SK-N-MC (cell line): ENCODE measurements at regions not wholly inside any gene's neighbourhood (a gene's known extent, or its start where the extent isn't known, plus 50 kb on each side); places are given as distances from the start of the nearest gene placed in this dataset.

Experiments used
- EZH2 ChIP-seq: fragments of 200-600 bp; sonication (generic); IDR thresholded peaks from one replicate; pipeline ENCODE4 v1.6.1; 2017; ENCODE audit warnings: antibody characterized with exemption
- FOXP2 ChIP-seq: optimal IDR thresholded peaks from 2 replicates; pipeline ENCODE3; 2011; ENCODE audit warnings: mild to moderate bottlenecking, moderate library complexity; ENCODE audit not compliant: insufficient read depth; ENCODE audit errors: extremely low read length, control extremely low read depth
- POLR2AphosphoS5 ChIP-seq: IDR thresholded peaks from 2 replicates; pipeline ENCODE4 v1.6.1; 2012; ENCODE audit warnings: mild to moderate bottlenecking, low read depth, low read length, borderline replicate concordance

DNA sequence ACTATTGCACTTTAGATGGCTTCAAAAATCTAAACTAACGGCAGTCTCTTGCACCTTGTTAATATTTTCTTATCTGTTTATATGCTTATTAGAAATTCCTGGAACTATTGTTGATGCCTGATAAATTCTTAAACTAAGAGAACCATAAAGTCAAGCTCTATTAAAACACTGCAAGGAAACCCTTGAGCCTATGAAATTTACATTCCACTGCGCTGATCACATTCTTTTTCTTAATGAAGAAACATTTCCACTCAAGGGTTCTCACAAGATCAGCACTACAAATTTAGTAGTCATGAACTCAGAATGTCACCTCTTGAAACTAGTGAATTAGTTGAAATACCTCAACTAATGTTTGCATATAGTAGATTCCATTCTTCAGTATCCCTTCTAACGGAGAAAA lies 331.8 kb upstream of the SLC8A1 start:
- TF ChIP-seq EZH2 (no peak), POLR2AphosphoS5 (no peak), FOXP2 (no peak)
